Islet of Langerhans (tissue), 1 donor: ENCODE measurements at regions not wholly inside any gene's neighbourhood (a gene's known extent, or its start where the extent isn't known, plus 50 kb on each side); places are given as distances from the start of the nearest gene placed in this dataset.
"Not testable (repeated sequence)": the region's sequence is repeated elsewhere in the genome, so short reads cannot be mapped to it uniquely, and the experiment has no call there.

Source experiments
- FAIRE-seq: peaks from one replicate; lab custom pipeline; 2011; peaks lifted over from hg19 to GRCh38; lab: Jason Lieb, UNC

DNA sequence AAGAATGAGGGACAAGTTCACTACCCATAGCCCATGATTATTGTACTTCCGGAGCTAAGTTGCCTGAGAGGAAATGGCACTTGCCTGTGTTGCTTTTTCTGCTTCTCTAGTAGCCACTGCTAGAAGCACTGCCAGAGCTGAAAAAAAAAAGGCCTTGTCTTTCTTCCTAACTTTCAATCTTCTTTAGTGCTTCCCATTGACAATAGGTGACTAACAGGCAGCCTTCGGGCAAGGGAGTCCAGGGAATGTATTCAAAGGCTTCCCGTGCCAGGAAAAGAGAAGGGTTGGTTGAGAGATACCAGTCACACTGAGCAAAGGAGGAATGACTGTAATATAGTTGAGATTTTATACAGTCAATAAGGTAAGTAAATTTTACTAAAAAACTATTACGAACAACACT, 242.0 kb downstream of the CALCRL start:
- FAIRE-seq = no peak

DNA sequence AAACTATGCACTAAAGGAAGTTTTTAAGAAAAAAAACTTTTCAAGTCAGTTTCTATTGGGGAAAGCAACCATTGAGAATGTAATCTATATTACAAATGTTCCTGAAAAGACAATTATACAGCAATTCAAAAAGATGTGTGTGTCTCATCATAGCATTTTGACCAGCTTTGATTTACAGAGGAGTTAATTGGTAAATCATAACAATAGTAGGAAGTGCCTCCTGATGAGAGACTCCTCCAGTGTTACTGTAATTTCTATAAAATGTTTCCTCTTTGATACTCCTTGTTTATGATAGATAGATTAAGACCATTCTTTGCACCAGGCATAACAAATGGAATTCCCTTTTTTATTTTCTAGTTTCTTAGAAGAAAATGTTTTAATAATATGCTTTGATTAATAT, 249.9 kb downstream of the CALCRL start:
- no peak for FAIRE-seq

DNA sequence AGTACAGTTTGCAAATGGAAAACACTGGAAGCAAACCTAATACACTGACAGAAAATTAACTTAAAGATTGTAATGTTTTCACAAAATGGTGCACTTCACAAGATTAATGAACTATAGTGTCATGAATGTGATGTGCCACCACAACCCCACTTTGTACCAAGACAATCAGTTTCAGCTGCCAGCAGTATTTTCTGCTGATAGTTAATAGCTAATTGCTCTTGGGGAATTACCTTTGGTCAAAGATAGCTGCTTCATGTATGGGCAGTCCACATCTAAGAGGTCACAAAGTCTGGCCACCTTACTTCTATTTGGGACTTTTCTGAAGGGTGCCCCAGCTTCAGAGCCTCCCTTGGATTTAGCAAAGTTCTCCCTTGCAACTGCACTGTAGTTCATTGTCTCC, 254.0 kb downstream of the CALCRL start:
- FAIRE-seq = no peak

DNA sequence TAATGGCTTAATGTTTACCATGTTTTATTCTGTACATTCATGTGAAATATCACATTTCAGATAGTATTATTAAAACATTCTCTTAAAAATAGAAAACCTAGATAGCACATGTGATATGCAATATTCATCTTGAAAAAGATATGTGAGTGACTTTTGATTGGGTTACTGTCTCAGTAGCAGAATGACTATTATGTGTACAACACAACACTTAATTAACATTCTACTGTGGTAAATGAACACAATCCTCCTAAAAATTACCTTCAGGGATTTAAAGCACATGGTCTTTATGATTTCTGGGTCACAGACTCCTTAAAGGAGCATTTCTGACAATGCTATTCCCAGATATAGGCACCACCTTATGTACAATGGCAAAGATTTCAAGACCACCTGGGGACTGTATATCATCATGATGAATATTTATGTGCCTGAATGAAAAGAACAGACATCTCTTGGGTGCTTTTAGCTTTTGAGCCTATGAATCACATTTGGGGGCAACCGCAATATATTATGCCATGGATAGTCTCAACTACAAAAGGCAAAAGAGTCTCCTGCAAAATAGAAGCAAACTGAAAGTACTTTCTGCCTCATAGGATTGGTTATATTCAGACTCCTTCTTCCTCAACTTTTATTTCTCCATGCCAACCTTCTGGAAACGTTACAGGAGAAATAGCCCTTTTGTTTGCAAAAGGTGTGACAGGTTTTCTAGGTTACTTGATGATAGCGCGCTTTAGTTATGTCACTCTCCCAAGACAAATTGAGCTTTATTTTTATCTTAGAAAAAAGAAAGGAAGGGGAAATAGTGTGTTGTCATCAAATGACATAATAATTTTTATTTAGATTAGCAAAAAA, 259.0 kb downstream of the CALCRL start:
- FAIRE-seq = peak; percentile 36

DNA sequence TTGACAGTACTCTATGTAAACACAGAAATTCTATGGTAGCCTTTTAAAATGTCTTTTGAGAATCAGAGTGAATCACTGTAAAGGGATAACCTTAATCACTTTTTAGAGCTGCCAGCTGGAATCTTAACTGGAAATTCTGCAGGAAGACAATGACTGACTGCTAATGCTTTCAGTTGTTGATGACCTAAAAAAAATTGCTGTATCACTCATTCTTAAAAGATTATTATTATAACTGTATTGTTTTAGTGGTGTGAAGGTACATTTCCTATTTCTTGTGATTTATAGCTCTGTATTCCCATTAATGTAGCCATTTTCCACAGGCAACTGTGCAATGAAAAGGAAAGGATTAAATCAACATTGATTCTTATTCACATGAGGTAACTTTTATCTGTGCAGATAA, 260.5 kb downstream of the CALCRL start:
- FAIRE-seq = no peak

DNA sequence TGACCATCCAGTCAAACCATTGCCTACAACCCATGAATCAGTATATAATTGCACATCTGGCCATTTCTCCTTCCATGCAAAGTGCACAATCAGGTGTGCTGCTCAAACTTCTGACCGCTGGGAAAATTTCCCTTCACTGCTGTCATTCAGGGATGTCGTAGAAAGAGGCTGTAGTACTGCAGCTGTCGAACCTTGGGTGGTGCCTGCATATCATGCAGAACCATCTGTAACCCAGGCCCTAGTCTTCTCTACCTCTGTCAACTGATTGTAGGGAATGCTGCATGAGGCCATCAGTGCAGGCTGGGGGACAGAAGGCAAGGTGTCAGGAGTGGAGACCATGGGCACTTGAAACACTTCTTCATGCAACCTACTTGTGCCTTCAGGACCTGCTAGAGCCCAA, 267.5 kb downstream of the CALCRL start:
- FAIRE-seq = no peak

DNA sequence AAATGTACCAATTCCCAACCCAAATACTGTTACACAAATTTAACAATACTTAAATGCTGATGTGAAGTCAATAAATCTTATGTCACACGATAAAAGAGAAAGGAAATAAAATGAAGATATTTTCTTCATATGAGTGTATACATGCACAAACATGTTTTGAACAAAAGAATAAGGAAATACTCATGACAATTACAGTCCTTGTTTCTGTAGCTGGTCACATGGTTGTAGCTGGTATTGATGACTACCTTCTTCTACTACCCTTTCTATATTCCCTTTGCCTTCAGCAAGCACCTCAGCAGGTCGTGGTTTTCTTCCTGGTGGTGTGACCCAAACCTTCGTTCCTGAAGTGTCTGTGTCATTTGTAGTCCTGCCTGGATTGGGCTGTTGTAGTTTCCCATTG, 269.2 kb downstream of the CALCRL start:
- not testable (repeated sequence) for FAIRE-seq

DNA sequence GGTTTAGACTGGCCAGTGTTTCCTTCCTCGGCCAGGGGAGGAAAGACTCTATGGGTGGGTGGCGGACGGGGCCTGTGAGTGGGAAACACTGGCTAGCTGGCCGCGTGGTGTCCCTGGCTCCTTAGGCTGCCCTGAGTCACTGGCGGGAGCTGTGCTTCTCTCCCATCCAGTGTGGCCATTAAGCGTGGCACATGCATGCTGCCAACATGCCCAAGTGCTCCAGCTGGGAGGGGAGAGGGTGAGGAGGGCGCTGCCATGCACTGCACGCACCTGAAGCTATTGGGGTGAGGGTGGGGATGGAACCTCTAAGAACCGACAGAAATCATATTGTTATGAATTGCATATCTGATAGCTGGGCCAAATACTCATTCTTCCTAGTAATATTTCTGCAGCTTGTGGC, 270.8 kb downstream of the CALCRL start:
- no peak for FAIRE-seq

DNA sequence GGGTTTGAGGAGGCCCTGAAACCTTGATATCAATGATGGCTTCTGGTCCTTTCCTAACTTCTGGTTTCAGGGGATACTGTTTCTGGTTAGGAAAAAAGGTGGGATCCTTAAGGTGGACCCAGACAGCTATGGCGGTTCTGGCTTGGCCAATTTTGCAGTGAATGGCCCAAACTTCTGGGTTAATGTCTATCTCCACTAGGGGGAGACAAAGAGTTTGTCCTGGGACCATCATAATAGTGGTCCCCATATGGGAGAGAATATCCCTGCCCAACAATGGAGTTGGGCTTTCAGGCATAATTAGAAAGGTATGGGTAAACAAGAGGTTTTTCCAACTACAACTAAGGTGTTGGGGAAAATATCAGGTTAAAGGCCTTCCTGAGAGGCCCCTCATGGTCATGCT, 273.5 kb downstream of the CALCRL start:
- FAIRE-seq = no peak

DNA sequence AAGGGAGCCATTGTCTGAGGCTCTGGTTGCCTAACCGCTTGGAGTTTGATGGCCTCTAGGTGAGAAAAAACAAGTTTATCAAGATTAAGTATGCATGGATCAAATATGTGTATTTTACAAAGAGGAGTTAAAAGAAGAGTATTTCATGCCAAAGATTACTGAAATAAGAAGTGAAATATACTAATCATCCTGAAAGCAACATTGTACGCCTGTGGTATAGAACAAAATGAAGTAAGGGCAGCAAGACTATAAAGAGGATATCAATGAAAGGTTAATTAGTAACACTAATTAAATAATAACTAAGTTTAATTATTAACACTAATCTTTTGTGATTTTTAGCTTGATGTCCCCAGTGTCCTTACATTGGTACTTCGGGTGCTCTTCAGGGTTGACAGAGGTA, 276.7 kb downstream of the CALCRL start:
- no peak for FAIRE-seq

DNA sequence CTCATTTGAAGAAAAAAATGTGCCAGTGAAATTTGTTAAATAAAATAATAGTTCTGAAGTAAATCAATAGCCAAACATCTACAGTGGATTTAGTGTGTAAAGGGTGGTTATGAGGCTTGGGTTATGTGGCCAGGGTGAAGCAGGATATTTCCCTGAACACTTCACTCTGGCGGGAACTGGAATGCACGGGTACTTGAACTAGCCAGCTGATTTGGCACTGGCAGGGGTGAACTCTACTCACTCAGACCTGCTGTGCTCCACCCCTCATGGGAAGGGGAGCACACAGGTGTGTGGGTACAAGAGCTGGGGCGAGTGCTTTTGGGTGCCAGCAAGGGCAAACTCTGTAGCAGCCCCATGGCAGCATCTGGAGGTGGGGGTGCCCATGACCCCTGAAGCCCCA, 278.2 kb downstream of the CALCRL start:
- no peak for FAIRE-seq

DNA sequence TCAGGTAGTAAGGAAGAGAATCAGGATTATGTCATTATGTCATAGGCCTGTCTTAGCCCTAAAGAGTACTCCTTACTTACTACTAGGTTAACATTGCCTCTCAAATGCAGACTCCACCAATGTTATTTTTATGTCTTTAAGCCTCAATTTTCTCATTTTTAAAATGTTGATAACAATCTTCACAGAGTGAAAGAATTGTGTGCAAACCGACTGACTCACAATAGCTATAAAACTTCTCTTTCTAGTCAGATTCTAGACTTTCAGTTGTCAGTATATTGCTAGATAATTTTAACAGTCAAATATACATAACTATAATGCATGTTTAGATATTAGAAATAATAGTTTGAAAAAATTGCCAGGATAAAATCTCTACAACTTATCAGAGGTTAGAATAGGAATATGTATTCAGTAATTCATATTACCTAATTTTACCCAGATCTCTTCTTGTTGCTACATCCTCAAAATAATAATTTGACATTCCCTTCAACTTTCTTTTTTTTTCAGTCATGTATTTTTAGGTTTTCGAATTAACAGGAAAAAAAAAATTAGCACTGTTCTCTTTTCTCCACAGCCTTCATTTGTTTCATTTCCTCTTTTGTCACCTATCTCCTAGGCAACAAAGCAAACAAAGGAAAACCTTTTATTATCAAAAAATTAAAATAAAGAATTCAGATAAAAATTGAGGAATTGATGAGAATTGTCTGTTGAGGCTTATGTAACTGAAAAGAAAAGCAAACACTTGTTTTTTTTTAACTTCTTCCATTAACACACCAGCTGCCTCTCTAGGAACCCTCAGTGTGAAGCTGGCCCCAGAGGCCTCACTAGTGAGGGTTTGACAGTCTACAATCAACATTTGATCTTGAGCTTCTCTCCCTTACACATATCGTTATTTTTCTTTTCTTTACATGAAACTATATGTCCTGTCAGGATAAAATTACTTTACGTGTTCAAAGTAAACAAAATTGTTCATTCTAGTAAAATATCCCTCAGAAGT, 279.0 kb downstream of the CALCRL start:
- no peak for FAIRE-seq

DNA sequence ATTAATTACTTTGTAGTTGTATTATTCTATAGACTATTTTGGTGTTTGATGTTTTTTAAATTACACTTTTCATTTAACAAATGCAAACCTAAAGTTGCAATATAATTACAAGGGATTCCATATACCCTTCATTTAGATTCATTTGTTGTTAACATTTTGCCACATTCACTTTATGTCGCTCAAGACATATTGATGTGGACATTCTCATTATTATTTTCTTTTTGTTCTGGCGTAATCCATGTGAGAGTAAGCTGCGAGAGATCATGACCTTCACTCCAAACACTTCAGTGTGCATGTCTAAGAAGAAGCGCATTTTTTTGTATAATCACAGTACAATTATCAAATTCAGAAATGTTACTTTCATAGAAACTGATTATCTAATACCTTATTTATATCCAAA, 280.6 kb downstream of the CALCRL start:
- no peak for FAIRE-seq

DNA sequence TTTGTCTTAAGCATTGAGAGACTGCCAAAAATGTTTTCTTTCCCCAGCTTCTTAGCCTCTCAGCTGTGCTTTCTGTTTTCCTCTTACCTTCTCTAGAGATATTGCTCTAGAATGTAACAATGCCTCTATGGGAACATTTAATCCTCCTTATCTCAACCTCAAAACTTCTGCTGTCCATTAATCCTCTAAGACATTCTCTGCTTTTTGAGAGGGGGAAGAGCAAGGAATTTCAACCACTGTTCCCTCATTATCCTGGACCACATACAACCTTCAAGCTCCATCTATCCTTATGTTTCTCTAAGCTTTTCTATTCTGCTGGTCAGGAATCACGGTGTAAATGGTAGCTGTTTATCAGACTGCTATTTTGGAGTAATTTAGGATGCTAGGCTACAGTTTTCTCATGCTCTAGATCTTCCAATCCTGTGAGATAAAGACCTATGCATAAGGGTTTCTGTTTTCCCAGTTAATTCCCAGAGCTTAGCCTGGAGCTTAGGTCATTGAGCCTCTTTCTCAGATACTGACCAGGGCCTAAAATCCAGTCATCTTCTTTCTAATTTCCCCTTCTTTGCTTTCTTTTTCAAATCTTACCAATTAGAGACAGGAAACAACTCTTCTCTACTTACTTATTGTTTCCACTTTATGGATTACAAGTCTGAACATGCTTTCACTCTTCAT, 282.0 kb downstream of the CALCRL start:
- no peak for FAIRE-seq

DNA sequence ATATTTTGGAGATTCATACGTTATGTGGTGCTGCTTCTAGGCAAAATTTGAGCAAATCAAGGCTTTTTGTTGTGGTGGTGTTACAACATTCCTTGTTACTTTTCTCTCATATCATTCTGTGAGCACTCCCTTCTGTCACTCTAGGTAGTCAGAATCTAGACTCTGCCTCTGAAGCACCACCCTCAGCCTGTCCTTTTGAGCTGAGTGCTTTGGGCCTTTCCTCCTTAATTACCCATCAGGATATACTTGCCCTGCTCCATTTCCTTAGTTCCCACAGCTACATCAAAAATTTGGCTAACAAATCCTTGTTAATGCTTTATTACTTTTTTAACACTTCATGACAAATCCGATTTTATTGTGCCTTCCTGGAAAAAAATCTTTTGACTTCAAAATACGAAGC, 289.6 kb downstream of the CALCRL start:
- FAIRE-seq = no peak

DNA sequence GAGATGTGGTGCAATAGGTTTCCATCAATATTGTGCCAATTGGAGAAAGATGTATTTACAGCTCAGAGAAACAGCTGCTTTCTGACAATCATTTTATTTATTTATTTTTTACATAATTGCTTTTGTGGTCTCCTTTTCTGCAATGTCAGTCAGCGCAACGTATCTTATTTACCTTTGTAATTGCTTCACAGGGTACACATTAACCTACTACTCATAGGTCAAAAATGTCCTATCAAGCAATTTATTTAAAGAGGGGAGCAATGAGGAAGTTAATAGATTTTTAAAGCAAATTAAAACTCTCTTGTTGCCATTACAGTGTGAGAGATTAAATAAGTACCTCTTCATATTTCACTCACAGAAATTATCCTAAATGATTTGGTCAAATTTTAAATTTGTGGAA, 291.0 kb downstream of the CALCRL start:
- no peak for FAIRE-seq

DNA sequence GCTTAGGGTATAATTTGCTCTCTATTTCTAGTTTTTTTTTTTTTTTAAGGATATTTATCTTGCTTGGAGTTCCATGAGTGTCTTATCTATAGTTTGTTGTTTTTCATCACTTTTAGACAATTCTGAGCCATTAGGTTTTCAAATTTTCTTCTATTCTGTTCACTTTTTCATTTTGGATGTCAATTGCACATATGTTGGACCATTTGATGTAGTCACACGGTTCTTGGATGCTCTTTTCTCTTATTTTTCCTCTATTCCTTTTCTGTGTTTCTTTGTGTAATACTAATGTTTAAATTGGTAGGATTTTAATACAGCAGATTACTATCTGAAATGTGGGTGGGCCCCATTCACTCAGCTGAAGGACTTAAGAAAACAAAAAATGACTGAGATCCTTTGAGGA, 292.6 kb downstream of the CALCRL start:
- FAIRE-seq = no peak

DNA sequence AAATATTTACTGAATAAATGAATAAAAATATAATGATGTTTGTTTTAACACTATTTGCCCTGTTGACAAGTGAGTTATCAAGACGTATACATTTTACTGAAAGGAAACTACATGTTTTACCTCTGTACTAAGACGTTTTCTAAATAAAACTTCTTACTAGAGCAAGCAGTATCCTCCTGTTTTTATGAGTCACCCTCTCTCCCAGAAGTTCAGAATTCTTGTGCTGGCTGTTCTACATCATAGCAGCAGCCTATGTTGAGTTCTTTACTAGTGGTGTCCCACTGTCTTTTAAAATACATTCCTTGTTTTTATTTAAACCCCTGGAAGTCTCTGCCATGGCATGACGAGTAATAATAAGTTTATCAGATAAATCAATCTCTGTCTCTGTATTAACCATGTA, 297.4 kb downstream of the CALCRL start:
- FAIRE-seq = no peak

DNA sequence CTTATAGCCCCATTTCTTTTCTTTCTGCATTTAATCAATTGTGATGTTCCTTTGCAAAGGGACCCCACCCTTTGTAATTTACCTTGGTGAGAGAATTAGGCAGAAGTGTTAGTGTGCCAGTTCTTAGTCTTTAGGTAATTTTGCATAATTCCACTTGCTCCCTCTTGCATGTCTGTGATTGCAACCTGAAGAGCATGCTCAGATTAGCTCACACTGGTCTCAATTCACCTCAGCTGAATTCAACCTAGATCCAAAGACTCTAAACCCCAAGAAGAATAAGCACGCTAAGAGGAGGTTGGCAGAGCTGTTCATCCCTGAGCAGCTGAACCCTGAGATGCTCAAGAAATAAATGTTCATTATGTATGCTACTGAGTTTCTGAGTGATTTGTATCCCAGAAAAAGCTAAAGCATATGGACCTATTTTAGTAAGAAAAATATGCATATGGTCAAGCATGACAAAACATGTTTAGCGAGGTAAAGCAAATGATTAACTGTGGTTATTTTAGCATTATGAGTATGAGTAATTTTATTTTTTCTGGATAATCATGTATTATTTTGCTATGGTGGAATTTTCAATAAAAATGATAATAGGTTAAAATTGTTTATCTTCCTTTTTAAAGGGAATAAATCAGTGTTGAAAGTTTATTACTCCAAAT, 299.2 kb upstream of the ZSWIM2 start:
- FAIRE-seq = no peak

DNA sequence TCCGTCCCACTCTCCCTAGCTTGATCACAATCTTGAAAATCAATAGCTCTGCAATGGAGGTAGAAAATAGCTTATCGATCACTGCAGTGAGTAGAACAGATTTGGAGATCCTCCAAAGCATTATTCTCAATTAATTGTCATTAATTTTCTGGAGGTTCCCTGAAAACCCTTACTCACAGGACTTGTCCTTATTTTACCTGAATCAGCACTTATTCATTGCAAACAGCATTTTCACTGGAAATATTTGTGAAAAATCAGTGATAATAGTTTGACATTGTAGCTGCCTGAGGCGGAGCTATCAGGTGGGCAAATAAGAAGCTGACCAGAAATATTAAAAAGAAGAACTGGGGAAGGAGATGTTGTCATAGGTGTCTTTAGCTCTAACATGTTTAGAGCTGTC, 294.6 kb upstream of the ZSWIM2 start:
- FAIRE-seq = no peak

DNA sequence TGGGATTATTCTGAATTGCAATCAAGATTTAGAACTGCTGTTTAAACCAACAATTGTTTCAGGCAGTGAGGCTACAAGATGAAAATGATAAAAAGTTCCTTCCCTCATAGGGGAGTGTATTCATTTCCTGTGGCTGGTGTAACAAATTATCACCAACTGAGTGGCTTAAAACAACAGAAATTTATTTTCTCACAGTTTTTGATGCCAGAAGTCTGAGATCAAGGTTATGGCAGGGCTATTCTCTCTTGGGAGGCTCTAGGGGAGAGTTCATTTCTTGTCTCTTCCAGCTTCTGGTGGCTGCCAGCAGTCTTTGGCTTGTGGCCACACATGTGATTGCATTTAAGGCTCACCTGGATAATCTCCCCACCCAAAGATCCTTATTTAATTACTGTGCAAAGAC, 290.5 kb upstream of the ZSWIM2 start:
- no peak for FAIRE-seq

DNA sequence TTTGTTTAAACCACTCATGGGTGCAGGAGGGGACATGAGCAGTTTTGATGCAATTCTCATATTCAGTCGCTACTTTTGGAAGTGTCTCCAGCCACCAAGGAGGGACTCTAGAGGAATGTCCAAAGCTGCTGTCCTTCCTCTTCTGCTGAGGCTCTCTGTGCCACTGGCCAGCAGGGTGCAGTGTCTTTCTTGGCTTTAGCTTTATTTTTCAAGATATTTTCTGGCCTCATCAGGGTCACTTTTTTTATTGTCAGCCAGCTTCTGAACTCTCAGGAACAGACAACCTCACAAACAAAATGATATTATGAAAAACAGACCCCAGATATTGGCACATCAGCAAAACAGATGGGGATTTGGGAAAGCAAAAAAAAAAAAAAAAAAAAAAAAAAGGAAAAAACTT, 289.3 kb upstream of the ZSWIM2 start:
- FAIRE-seq = no peak
